HG02981 (cell line): ENCODE measurements at regions not wholly inside any gene's neighbourhood (a gene's known extent, or its start where the extent isn't known, plus 50 kb on each side); places are given as distances from the start of the nearest gene placed in this dataset.
"Not testable (repeated sequence)": the region's sequence is repeated elsewhere in the genome, so short reads cannot be mapped to it uniquely, and the experiment has no call there.

Source experiments
- ATAC-seq: cut with Tn5 transposase; IDR thresholded peaks from one replicate; pipeline ENCODE4 v1.9.1; 2021; ENCODE audit warnings: mild to moderate bottlenecking, moderate library complexity; ENCODE audit not compliant: unreplicated experiment

DNA sequence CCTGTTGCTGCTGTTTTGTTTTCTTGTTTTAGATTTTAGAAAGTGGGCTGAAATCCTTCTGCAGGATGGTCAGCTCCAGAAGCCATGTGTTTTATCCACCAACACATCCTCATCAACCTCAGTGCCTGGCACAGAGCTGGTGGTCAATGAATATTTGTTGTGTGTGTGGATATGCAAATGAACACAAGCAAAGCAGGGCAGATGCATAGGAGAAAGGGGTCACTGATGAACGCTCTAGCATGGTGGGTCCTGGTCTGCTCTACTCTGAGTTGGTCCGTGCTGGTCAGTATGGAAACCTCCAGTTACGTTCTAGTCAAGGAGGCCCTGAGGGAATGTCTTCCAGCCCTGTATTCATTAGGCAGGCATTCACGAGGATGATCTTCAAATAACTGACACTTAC is 682.5 kb downstream of the QKI start:
- ATAC-seq = no peak

DNA sequence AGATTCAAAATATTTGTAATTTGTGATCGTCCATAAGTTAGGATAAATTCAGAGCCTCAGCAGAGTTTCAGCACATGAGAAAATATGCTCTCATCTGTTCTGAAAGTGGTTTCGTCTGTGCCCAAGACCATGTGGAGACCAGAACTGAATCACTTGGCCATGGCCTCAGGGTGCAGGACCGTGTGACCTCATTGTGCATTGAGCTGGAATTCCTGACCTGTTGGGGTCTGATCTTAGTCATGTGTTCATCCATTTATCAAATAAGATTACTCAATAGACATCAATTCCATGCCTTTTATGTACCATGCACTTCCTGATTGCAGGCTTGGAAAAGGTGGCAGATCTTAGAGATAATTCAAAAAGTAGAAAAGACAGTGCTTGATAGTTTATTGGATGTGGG is 680.5 kb downstream of the QKI start:
- no peak for ATAC-seq

DNA sequence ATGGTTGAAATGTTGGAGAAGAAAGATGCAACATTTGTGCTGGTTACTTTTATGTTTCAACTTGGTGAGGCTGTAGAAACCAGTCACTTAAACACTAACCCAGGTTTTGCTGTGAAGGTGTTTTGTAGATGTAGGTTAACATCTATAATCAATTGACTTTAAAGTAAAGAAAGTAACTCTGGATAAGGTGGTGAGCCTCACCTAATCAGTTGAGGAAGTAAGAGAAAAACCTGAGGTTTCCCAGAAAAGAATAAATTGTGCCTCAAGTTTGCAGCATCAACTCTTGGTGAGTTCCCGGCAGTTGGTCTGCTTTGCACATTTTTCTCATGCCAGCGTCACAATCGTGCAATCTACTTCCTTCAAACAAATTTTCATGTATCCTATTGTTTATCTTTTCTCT is 673.4 kb downstream of the QKI start:
- no peak for ATAC-seq

DNA sequence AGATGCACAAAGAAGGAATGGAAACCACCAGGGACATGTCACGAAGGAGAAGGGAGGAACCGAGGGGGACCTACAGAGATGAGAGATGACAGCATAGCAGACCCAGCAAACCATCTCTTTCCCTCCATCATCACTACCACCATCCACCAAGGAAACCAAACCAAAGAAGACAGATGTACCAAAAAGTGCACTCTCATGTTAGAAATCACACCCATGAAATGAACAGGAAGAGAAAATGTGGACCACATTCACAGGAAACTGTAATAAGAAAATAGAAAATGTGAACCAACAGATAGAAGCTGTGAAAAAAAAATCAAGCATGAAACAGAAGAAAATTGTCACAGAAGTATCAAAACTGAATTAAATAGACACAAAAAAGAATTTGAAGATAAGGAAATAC is 672.7 kb downstream of the QKI start:
- ATAC-seq = no peak

DNA sequence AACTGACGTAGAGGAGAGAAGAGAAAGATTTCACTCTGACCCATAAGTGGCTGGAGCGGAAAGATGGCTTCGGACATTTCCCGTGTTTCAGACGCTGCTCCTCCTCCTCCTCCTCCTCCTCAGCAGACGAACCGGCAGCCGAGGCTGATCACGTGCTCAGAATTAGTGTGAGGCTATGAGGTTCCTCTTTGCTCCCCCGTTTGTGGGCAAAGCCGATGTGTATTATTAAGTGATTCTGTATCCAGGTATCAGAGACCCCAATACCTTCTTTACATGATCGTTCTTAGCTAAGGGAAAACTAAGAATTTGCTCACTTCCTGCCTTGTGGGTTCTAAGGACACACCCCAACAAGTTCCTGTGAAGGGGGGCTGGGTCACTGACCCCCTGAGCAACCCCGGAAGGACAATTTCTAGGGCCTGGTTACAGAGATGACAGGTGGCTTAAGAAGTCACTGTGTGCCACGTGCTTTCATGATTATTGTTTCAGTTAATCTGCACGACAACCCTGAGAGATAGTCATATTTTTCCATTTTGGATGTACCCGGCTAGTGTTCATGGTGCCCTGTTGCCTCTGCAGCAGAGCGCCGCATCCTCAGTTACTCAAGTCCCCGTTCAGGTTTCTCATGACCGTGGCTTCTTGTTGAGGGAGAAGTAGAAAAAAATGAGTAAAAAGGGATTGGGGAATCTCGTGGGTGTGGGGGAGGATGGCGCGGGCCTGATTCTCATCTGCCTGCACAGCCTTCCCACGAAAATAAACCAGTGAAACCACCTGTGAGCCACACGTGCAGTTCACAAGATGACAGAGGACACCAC is 671.8 kb downstream of the QKI start:
- ATAC-seq = no peak

DNA sequence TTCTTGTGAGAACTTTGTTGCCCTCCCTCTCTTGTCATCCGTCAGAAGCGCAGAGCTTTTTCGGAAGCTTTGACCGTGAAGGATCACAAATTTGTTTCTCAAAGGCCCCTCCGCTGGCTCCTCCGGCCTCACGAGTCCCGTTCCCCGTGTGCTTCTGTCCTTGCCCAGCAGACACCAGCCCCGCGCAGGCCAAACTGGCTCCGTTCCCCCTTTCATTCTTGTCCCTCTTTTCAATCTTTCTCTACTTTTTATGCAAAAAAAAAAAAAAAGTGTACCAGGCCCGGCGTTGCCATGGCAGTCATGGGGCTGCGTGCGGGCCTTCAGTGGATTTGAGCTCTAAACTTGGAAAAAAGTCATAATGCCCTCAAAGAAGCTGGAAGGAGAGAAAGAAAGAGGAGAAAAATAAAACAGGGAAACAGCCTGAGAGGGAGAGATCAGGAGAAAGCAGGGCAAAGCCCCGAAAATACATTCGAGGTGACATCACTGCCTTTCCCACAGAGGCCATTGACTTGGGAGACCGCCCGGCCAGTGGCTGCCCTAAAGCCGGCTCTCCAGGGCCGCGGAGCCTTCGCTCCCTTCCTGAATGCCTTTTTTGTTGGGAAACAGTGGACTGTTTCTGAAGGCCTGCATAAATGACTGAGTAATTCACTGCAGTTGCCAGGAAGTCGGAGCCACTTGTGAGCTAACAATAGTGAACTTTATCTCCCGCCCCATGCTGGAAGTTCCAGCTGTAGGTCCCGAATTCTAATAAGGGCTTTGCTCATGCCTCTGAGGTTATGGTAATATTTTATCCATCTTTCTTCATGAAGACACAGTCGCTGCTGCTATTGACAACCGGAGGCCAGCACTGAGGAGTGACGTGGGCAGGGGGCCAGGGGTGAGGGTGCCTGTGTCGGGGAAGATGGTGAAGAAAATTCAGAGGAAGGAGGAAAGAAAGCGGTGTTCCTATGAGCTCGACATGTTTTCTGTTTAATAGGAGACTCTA is 670.9 kb downstream of the QKI start:
- ATAC-seq = no peak

DNA sequence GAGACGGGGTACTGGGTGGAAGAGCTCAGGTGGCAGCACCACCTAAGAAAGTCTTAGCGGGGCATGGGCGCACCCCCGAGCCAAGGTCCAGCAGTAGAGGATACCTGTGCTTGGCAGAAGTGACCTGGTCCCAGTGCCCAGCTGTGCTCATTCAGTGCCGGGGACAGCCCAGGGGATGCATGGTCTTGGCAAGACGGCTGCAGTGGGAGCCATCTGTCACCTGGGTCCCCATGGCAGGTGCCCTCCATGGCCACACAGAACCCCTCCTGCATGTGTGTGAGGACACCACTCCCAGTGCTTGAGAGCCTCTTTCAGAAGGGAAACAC is 664.7 kb downstream of the QKI start:
- ATAC-seq = no peak

DNA sequence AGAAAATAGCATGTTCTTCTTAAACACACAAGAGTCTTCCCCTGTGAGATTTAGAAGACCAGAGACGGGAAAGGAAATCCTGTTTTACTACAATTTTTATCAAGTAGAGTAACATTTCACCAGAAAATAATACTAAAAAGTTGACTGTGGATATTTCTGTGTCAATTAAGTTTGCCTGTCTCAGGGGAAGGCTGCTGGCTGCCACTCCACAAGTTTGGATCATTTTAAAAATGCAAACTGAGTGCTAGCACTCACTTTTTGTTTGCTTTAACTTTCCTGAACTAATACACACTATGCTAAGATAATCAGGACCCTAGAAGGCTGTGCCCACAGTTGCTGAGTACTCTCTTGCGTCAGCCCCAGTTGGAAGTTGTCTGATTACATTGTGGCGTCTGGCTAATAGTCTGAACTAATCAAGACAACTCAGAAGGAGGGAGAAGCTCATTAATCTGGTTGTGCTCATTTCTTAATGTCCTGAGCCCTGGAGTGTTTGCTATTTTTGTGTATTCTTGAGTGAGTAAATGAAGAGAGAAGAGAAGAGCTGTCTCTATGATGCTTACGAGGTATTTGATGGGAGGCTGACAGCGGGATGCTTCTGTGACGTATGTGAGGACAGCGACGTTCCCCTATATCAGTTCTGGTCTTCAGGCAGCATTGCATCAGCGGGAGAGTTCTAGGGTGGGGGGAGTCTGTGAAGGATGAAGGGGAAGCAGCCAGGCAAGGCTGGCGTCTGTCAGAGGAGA is 664.2 kb downstream of the QKI start:
- ATAC-seq = no peak

DNA sequence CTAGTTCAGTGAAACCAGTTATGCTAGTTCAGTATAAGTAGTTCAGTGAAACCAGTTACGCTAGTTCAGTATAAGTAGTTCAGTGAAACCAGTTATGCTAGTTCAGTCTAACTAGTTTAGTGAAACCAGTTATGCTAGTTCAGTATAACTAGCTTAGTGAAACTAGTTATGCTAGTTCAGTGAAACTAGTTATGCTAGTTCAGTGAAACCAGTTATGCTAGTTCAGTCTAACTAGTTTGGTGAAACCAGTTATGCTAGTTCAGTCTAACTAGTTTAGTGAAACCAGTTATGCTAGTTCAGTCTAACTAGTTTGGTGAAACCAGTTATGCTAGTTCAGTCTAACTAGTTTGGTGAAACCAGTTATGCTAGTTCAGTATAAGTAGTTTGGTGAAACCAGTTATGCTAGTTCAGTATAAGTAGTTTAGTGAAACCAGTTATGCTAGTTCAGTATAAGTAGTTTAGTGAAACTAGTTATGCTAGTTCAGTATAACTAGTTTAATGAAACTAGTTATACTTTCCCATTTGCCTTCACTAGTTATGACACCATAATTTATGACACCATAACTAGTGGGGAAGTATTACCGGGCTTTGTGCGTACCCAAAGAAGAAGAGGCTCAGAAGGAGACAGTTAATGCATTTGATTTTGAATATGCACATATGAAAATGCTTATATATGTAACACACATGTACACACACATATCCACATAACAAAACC is 662.5 kb downstream of the QKI start:
- ATAC-seq = not testable (repeated sequence)

DNA sequence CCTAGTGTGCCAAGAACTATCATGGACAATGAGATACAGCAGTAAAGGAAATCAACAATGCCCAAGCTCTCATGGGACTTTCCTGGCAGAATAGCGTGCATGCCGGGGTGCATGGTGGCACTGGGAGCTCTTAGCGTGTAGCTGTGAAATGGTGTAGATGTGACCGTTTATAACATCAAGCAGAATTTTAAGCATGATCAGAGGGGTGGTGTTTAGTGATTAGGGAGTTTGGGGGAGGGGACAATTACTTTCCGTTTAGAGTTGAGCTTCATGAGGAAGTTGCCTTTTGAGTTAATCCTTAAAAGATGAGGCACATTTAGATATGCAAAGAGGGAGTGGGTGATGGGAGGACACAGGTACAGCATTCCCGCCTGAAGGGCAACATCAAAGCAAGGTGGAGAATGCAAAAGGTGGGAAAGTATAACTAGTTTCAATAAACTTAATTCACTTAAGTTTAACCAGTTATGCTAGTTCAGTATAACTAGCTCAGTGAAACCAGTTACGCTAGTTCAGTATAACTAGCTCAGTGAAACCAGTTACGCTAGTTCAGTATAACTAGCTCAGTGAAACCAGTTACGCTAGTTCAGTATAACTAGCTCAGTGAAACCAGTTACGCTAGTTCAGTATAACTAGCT is 661.6 kb downstream of the QKI start:
- ATAC-seq = no peak

DNA sequence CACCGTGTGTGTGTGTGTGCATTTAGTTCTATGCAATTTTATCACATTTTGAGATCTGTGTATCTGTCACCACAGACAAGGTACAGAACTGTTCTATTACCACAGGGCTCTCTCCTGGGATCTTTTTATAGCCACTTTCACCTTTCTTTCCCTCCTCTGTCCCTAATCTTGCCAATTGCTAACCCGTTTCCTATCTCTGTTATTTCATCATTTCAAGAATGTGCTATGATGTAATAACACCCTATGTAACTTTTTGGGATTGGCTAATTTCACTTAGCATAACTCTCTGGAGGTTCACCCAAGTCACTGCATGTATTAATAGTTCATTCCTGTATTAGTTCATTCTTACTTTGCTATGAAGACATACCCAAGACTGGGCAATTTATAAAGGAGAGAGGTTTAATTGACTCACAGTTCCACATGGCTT is 657.7 kb downstream of the QKI start:
- no peak for ATAC-seq

DNA sequence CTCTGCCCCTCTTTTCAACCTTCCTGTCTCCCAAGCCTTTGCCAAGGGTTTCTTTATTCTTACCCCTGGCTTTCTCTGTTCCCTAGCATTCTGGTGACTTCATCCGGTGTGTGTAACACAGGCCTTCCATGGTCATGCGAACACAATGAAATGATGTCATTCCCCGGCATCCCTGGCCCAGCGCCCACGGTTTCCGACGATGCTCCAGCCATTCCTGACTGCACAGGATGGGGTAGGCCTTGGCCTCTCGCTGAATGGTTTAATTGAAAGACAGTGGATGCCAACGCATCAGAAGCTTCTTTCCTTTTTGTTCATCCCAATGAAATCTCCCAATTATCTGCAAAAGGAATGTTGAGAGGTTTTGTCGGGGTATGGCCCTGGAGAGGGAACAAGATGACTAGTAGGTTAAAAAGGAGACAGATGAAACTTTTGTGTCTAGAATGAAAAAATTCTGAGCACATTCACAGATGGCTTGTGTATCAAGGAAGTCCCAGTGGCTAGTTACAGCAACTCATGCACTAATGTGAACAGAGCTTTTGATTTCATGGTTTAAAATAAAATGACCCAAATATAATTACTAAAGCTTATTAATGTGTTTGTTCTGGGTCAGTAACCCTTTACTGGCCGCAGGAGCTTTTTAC is 655.0 kb downstream of the QKI start:
- ATAC-seq = no peak

DNA sequence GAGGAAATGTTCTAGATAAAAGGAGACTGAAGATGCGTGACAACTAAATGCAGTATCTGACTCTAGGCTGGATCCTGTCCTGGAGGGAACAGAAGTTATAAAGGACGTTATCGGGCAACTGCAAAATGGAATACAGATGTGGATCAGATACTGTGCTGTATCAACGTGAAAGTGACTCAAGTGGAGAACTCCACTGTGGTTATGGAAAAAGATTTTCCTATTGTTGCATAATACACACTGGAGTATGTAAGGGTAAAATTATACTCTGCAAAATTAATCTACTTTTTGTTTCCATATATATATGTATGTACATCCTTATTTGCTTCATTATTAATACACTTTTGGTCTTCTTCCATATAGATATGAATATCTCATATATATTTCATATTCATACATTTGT is 654.0 kb downstream of the QKI start:
- no peak for ATAC-seq

DNA sequence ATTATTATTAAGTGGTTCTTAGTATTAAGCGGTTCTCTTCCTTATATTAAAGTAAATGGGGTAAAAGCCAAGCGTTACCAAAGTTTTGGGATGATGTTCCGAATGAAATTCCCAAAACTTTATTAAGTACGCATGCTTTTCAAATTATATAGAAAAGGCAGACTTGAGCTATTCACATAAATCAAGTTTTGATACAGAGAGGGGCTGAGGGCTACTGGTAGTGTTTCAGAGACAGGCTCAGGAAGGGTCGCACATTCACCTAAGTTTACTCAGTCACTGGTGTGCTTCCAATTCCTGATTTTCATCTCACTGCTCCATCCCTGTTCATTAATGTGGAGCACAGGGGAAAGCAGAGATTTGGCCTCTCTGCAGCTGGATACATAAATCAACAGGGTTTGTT is 652.2 kb downstream of the QKI start:
- ATAC-seq = no peak

DNA sequence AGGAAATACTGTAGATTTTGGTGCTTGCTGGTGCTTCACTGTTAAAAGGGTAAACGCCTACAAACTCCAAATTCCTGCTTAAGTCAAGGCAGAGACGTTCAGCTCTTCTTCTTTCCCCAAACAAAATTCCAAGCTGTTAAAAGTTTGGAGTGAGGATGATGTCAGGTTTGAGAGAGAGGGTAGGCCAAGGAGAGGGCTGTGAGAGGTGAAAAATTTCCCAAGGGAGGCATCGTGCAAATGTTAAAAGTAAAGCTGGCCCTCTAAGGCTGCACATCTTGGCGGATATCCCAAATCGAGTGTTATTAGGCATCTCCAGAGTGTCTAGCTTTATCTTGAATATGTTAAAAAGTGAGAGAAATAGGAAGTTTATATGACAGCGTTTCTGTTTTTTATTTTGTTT is 651.8 kb downstream of the QKI start:
- ATAC-seq = no peak

DNA sequence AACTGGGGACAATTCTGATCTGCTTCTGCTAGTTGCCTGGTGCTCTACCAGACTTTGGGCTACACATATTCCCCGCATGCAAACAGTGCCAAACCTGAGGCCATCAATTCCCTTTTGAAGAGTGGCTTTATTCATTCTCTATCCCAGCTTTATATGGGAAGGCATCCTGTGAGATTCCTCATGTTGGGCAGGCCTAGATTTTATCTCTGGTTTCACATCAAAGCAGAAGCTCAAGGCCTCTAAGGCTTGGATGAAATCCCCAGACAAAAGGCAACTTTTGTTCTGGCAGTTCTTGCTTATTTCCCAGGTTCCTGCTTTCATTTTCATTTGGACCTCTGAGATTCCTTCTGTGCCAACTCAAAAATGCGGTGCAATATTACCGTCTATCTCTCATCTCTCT is 648.8 kb downstream of the QKI start:
- no peak for ATAC-seq

DNA sequence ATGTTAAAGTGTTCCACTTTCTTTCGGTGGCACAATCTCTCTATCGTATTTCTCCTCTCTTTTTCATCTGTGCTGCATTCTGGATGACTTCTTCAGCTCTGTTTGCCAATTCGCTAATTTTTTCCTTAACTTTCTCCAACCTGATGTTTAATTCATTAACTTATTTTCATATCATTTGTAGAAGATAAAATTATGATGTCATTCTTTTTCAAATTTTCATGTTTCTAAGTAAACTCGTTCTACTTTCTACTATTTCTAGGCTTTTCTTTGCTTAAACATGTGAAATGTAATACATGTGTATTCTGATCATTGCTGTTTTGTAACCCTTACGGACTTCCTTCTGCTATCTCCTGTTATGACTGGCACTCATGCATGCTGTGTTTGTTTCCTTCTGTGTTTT is 648.4 kb downstream of the QKI start:
- no peak for ATAC-seq

DNA sequence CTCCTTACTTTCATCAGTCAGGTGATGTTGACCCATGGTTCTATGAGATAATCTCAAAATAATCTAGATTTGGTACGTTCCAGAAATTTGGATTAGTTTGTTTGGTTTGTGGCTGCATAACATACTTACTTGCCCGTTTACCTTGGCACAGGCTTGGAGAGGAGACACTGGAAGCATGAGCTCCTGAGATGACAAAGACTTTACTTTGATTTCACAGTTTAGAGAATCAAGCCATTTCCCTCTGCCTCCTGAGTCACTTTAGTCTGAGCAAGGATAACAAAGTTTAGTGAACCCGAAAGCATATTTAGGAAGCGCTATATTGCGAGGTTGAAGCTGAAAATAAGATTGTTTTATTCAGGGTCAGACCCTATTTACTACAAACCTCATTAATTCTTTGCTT is 643.4 kb downstream of the QKI start:
- no peak for ATAC-seq

DNA sequence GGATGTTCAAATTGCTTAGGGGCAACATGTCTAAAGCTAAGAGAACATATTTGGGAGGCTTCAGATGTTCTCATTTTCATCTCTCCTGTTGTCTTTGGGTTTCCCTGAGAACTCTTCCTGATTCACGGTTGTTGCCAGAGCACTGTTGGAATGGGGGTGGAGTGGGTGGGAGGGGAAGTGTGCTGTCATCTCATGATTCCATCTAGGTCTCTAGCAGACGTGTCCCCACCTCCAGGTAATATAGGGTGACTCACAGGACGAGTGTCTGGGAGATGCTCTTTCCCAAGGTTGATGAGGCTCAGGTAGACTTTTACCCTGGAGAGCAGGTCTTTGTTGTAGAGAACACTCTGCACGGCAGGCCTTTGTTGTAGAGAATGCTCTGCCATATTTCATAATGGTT is 636.9 kb downstream of the QKI start:
- ATAC-seq = no peak

DNA sequence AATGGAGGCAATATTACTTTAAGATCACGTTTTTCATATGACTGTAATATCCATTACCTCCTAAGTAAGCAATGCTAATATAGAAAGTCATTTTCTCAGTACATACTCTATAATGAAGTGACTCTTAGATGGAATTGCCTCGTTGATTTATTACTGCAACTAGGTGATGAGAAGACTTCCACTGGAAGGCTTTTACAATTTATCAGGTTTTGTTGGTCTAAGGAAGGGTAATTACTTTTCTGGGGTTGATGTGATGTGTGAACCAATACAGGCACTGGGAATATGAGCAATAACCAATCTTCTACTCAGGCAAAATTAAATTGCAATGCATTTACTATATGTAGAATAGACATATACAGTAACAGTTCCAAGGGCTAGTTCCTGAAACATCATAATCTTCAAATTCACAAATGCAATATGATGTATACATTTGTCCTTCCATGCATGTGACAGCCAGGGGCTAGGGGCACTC is 635.0 kb downstream of the QKI start:
- ATAC-seq = no peak
